Hematopoietic multipotent progenitor cell (in vitro differentiated cells): ENCODE measurements at regions not wholly inside any gene's neighbourhood (a gene's known extent, or its start where the extent isn't known, plus 50 kb on each side); places are given as distances from the start of the nearest gene placed in this dataset.

ENCODE experiments used
- DNase-seq, 3 donors: peaks; one replicate each; pipeline ENCODE4 v3.0.0-alpha.2; 2011 to 2015; ENCODE audit warnings: low read depth in 2 of 3, low spot score in 2 of 3

DNA sequence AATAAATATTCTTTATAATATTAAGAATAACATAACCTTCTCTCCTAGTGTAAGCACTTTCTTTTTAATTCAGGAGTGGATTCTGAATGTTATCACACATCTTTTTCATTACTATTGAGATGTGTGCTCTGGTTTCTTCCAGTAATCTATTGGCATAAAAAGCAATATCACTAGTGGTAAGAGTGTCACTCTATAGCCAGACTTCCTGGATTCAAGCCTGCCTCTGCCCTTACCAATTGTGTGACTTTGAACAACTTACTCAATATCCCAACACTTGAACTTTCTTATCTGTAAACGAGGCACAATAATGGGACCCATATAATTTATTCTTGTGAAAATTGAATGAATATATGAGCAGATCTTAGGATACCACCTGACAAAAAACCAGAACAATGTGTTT lies 71.0 kb downstream of the SEM1 start:
- DNase-seq: no peak

DNA sequence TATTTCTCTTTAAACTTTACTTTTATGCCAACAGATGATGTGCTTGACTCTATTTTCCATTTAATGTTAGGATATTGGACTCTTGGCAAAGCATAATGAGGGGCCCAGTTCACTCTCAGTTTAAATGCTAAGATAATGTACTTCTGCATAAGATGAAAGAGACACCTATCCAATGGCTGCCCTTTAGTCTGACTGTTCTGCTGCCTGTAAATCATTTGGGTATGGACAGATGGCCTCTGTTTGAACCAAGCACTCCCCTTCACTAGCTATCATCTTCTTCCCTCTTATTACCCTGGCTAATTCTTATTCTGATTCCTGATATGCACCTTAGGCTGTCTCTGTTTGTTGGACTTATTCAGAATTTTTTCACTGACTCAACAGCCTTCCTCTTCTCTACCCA lies 72.1 kb downstream of the SEM1 start:
- DNase-seq: no peak

DNA sequence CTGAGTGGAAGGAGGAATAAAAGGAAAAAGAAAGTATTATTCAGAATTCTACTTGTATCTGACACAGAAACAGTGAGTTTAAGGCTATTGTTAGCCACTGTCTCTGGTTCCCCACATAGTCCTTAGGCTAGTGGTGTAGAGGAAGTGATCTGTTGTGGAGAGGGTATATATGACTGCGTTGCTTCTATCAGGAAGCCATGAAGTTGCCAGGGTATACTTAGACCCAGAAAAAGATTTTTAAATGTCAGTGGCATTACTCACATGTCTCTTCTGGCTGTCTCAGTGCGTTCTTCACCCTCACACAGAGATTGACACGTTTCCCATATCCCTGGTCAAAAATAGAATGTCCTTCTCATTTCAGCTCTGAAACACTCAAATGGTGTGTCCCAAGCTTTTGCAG lies 72.7 kb downstream of the SEM1 start:
- no peak for DNase-seq

DNA sequence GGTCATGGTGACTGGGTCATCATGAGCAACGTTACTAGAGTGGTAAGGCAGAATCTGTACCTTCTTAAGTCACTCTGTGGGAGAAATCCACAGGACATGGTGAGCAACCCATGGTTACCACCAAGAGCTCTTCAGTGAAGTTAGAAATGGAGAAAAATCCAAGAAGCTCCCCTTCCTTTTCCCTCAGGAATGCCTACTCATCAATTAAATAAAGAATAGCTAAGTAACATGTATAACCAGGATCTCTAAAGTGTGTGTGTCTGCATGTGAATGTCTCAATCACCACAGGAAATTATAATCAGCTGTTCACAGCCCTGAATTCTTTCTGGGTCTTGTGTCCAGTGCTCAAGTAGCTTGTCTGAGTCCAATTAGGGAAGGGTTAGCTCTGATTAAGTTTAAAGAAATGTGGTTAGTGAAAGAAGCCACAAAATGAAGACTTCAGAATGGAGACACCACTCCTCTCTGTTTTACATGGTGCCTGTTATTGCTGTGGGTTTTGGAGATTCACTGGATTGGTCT lies 73.2 kb downstream of the SEM1 start:
- no peak for DNase-seq

DNA sequence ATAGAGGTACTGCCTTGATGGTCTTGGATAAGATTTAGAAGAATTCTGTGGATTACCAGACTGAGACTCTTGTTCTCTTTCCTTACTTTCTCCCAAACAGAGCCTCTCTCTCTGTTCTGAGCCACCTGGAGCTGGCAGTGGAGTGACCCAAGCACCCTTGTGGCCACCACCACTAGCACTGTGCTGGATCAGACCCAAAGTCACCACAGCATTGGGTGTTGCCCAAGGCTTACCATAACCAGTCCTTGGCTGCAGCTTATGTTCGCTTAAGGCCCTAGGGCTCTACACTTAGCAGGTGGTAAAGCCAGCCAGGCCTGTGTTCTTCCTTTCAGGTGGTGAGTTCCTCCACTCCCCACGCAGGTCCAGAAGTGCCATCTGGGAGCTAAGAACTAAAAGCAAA lies 79.8 kb downstream of the SEM1 start:
- DNase-seq: no peak

- no peak for DNase-seq
Measured at GRCh38 chr7:96624954-96625353, 84.7 kb downstream of the SEM1 start.

- DNase-seq: no peak
Measured at GRCh38 chr7:96621932-96622331, 87.7 kb downstream of the SEM1 start.

- no peak for DNase-seq
Measured at GRCh38 chr7:96614154-96614867, 95.3 kb downstream of the SEM1 start.

- no peak for DNase-seq
Measured at GRCh38 chr7:96612034-96612433, 97.6 kb downstream of the SEM1 start.

DNA sequence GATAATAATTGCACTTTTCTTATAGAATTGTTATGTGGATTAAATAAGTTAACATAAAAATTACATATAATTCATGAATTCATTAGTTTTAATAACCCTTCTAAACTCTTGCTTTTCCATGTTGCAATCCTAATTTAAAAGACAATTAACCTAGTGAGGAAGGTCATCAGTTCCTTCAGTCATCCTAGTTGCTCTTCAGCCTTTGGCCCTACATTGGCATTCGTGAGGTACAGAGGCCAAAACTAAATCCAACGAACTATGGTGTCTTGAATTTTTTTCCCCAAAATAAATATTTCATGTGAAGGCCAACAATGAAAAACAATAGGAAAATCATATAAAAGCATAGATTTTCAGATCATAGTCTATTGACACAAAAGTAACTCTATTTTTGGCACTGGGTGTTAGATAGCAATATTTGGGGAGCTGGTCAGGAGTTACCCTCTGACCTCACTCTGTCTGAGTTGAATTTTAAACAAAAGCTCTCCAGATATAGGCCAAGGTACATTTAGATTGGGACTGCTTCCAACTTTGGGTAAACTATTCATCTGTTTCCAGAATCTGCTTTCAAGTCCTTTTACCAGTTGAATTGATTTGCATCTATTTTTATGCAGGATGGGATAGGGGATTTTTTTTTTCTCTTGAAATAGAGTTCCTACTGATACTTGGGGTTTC lies 104.5 kb downstream of the SEM1 start:
- no peak for DNase-seq

DNA sequence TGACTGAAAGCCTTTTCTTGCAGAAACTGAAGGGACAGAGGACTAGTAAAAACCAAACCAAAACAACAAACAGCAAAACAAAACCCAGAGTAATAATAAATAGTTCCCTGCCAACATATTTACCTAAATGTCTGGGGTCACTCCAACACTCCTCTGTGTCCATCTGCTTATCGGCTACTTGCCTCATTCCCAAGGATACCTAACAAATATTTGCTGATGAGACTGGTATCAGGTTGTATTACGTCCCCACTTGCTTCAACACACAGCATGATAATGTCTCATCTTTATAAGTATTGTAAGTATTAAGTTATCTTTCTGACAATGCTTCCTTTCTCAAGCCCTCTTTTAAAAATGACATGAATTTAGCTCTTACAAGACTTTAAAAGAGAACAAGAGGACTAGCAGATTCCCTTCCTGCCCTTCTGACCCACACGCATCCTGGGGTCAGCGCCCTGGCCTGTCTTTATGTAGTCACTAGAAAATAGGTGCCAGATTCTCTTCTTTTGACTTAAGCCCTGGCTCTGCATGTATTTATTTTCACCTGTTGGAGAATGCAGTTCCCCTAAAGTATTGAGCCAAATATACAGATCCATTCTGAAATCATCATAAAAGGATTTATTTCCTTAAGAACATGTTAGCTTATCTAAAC lies 110.2 kb downstream of the SEM1 start:
- no peak for DNase-seq

DNA sequence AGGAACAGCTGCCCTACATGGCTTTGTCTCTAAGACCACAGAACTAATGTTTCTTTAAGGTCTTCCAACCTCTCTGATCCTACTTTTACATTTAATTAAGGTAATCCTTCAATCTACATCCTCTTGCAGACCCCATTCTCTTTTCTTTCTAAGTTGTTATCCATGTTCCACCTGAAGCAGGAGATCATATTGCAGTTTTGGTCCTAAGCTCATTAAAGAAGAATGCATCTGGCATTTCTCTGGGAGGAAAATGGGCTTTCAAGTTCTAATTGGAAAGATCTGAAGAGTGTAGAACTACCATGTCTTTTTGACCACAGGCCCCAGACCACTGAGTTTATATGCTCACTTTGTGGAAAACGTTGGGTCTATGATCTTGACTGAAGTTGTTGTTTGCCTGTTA lies 111.2 kb downstream of the SEM1 start:
- no peak for DNase-seq

DNA sequence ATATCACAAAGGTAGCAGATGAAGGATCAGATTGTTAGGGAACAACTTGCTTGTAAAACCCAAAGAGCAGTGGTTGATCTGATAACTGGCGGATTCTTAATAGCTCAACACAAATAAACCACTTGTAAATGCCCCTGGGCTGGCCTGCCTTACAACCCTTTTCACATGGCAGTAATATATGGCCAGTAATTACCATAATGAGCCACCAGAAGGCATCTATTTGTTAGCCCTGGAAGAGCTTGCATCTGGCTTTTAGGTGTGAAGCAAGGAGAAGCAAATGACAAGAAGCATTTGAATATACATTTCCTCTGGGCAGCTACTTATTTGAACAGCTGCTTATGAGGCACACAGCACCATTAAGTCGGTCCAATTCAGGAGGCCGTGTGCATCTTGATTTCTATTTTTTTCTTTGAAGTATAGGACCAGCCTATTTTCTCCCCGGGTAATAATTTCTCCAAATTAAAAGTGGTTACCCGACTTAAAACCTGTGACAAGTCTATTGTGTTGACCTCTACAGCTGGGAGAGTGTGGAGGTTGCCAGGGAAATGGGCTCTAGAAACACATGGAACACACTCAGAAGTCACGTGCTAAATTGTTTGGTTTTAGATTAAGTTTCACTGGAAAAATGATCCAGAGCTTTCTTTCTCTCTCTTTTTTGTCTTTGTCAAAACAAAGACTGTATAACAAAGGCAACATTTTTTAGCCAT lies 113.4 kb downstream of the SEM1 start:
- DNase-seq: peak in 2 of 3 donors; percentile 11 to 41

- no peak for DNase-seq
Measured at GRCh38 chr7:96591900-96592676, 117.6 kb downstream of the SEM1 start.

GRCh38 chr7:96591159-96591899 lies 118.3 kb downstream of the SEM1 start:
- no peak for DNase-seq

DNA sequence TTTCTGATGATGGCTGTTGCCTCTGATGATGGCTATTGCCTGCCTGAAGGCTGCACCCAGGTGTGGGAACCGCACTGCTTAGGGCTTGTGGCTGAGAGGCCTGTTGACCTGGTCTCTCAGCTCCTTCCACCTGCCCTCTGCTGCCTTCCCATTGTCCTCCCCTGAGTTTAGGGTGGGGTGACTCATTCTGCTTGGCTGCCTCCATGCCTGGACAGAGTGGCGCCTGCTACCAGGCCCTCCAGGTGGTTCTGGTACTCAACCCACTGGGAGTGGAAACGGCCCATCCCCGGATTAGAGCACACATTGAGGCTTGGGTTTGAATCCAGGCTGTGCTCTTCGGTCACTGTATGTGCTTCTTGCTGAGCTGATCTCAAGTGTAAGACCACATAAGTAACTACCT lies 120.6 kb downstream of the SEM1 start:
- DNase-seq: no peak

DNA sequence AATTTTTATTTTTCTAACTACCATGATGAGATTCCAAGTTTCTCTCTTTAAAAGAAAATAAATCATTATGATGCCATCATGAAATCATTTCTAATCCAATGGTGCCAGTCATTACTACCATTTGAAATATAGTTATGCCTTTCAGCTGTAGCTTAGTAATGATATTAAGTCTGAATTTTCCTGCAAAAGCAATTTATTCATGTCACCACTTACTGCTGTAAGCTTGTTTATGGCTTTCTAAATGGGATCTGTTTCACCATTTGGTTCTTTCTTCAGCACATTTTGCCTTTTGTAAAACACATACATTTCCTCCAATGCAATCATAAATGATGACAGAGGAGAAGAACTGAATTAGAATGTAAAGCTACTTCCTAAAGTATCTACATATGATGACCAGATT lies 130.5 kb downstream of the SEM1 start:
- DNase-seq: no peak

DNA sequence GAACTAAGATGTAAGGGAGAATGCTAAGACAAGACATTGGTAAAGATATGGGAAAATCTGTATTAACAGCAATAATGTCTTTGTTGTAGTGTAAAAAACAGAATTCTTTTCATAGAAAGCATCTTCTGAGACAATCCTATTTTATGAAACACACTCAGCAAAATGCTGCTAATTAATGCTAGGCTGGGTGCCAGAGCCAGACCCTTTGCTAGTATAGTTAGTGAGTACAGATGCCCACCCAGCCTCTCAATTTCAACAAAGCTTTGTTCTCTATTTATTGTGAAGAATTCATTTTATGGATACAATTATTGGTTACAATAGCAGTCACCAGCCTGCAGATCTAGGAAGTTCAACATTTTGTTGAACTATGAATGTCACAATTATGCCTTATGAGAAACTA lies 131.0 kb downstream of the SEM1 start:
- DNase-seq: no peak

GRCh38 chr7:96563409-96563808 lies 146.2 kb downstream of the SEM1 start:
- no peak for DNase-seq

GRCh38 chr7:96562966-96563365 lies 146.7 kb downstream of the SEM1 start:
- DNase-seq: no peak
